ENCODE measurements at regions not wholly inside any gene's neighbourhood (a gene's known extent, or its start where the extent isn't known, plus 50 kb on each side); places are given as distances from the start of the nearest gene placed in this dataset.

GRCh38 chr3:144429719-144430121, 458.1 kb downstream of the DIPK2A start:
- TF ChIP-seq, protein P1, sequence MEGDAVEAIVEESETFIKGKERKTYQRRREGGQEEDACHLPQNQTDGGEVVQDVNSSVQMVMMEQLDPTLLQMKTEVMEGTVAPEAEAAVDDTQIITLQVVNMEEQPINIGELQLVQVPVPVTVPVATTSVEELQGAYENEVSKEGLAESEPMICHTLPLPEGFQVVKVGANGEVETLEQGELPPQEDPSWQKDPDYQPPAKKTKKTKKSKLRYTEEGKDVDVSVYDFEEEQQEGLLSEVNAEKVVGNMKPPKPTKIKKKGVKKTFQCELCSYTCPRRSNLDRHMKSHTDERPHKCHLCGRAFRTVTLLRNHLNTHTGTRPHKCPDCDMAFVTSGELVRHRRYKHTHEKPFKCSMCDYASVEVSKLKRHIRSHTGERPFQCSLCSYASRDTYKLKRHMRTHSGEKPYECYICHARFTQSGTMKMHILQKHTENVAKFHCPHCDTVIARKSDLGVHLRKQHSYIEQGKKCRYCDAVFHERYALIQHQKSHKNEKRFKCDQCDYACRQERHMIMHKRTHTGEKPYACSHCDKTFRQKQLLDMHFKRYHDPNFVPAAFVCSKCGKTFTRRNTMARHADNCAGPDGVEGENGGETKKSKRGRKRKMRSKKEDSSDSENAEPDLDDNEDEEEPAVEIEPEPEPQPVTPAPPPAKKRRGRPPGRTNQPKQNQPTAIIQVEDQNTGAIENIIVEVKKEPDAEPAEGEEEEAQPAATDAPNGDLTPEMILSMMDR (IDR thresholded peaks at IDR 0.05; ENCODE audit: low read depth, low read length, missing input control): no peak
- TF ChIP-seq, protein P2, sequence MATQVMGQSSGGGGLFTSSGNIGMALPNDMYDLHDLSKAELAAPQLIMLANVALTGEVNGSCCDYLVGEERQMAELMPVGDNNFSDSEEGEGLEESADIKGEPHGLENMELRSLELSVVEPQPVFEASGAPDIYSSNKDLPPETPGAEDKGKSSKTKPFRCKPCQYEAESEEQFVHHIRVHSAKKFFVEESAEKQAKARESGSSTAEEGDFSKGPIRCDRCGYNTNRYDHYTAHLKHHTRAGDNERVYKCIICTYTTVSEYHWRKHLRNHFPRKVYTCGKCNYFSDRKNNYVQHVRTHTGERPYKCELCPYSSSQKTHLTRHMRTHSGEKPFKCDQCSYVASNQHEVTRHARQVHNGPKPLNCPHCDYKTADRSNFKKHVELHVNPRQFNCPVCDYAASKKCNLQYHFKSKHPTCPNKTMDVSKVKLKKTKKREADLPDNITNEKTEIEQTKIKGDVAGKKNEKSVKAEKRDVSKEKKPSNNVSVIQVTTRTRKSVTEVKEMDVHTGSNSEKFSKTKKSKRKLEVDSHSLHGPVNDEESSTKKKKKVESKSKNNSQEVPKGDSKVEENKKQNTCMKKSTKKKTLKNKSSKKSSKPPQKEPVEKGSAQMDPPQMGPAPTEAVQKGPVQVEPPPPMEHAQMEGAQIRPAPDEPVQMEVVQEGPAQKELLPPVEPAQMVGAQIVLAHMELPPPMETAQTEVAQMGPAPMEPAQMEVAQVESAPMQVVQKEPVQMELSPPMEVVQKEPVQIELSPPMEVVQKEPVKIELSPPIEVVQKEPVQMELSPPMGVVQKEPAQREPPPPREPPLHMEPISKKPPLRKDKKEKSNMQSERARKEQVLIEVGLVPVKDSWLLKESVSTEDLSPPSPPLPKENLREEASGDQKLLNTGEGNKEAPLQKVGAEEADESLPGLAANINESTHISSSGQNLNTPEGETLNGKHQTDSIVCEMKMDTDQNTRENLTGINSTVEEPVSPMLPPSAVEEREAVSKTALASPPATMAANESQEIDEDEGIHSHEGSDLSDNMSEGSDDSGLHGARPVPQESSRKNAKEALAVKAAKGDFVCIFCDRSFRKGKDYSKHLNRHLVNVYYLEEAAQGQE (IDR thresholded peaks at IDR 0.05): no peak
- TF ChIP-seq, protein P3, sequence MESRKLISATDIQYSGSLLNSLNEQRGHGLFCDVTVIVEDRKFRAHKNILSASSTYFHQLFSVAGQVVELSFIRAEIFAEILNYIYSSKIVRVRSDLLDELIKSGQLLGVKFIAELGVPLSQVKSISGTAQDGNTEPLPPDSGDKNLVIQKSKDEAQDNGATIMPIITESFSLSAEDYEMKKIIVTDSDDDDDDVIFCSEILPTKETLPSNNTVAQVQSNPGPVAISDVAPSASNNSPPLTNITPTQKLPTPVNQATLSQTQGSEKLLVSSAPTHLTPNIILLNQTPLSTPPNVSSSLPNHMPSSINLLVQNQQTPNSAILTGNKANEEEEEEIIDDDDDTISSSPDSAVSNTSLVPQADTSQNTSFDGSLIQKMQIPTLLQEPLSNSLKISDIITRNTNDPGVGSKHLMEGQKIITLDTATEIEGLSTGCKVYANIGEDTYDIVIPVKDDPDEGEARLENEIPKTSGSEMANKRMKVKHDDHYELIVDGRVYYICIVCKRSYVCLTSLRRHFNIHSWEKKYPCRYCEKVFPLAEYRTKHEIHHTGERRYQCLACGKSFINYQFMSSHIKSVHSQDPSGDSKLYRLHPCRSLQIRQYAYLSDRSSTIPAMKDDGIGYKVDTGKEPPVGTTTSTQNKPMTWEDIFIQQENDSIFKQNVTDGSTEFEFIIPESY (IDR thresholded peaks at IDR 0.05): no peak
- TF ChIP-seq RAD21 (IDR thresholded peaks at IDR 0.05): no peak
- no peak for TF ChIP-seq JUND (IDR thresholded peaks at IDR 0.05)
- no peak for TF ChIP-seq FOXA2 (IDR thresholded peaks at IDR 0.05)
- TF ChIP-seq TAF1 (conservative IDR thresholded peaks at IDR 0.05): no peak
- no peak for TF ChIP-seq ATF3 (IDR thresholded peaks at IDR 0.05)
- no peak for TF ChIP-seq GABPA (IDR thresholded peaks at IDR 0.05 in 1 of 2, conservative IDR thresholded peaks at IDR 0.05 in 1 of 2)
- TF ChIP-seq, protein P4, sequence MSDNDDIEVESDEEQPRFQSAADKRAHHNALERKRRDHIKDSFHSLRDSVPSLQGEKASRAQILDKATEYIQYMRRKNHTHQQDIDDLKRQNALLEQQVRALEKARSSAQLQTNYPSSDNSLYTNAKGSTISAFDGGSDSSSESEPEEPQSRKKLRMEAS (IDR thresholded peaks at IDR 0.05): no peak
- TF ChIP-seq EGR1 (IDR thresholded peaks at IDR 0.05; ENCODE audit: low read depth in 2 of 2): no peak
- no peak for TF ChIP-seq SP1 (IDR thresholded peaks at IDR 0.05)
- no peak for TF ChIP-seq YY1 (IDR thresholded peaks at IDR 0.05)
- no peak for TF ChIP-seq RXRA (IDR thresholded peaks at IDR 0.05)
